ENCODE measurements at regions not wholly inside any gene's neighbourhood (a gene's known extent, or its start where the extent isn't known, plus 50 kb on each side); places are given as distances from the start of the nearest gene placed in this dataset.

GRCh38 chr12:45148006-45148405 is 67.9 kb upstream of the ANO6 start (continued):
- TF ChIP-seq MBD2 (IDR thresholded peaks at IDR 0.05; ENCODE audit: borderline replicate concordance, low read depth): no peak

- Histone ChIP-seq H3K79me2 (ENCODE audit: control insufficient read depth, insufficient read depth, low read length) (no peaks in the 10 kb centered on the region), H3K4me2 (ENCODE audit: insufficient read depth, low read length) (no peak overlapping the region), H3K36me3 (ENCODE audit: control insufficient read depth, insufficient read depth, low read length) (no peaks in the 10 kb centered on the region), H2AFZ (ENCODE audit: low read depth, low read length) (0 out of 2 replicates have a peak overlapping the region, but pooled peaks have one; percentile 23), H4K20me1 (replicated peaks; ENCODE audit: control insufficient read depth, insufficient read depth, low read length) (no peaks in the 10 kb centered on the region), H3K27ac (ENCODE audit: extremely low read depth, low read depth, low read length) (no peak overlapping the region), H3K4me3 (no peak overlapping the region), H3K9me3 (replicated peaks; ENCODE audit: control insufficient read depth, insufficient read depth, low read depth, low read length) (no peaks in the 10 kb centered on the region), H3K9ac (ENCODE audit: insufficient read depth in 1 of 2, low read depth in 2 of 2, low read length in 2 of 2) (no peak overlapping the region), H3K4me1 (replicated peaks in 1 of 2; ENCODE audit: control insufficient read depth in 2 of 2, insufficient read depth in 2 of 2, low read length in 2 of 2) (no peaks in the 10 kb centered on the region), H3K9me1 (ENCODE audit: control insufficient read depth, insufficient read depth, low read length) (no peaks in the 10 kb centered on the region), H3K27me3 (ENCODE audit: control insufficient read depth in 2 of 2, insufficient read depth in 2 of 2, low read length in 2 of 2) (no peaks in the 10 kb centered on the region)
- in situ Hi-C loops (cut with MboI): no loop called here
- FAIRE-seq: no peak
- intact Hi-C loops (cut with micrococcal nuclease): no loop called here
- no peak for DNase-seq (ENCODE audit: extremely low read depth in 1 of 4, low spot score in 3 of 4)
- BruUV-seq (replicated peaks): no TSS peak
- CTCF ChIA-PET (ENCODE audit: low intra/inter-chr PET ratio): no interaction called here
- ATAC-seq: no peak
- POLR2A ChIA-PET: no interaction called here
- no peak for TF ChIP-seq DDX20 (tag; IDR thresholded peaks at IDR 0.05; ENCODE audit: low read depth)
- WGBS (ENCODE audit: insufficient coverage, low coverage, missing lambda C conversion rate): 3% methylated on average over 3 of the region's 3 CpGs
These were observed 67.3 kb upstream of the ANO6 start for GRCh38 chr12:45148619-45149018.

- 0% methylated on average over 1 of the region's 1 CpG for WGBS (ENCODE audit: insufficient coverage, low coverage, missing lambda C conversion rate)
- H4K20me1 ChIP-seq (replicated peaks; ENCODE audit: control insufficient read depth, insufficient read depth, low read length): no peaks in the 10 kb centered on the region
- POLR2A ChIA-PET: interaction anchor here (1.6 kb wide), 1 partner anchor 20 kb away, joined by 5 read pairs; no protein-coding TSS in a partner anchor
- FAIRE-seq: no peak
- no peak overlapping the region for H3K27ac ChIP-seq (ENCODE audit: extremely low read depth, low read depth, low read length)
- no peaks in the 10 kb centered on the region; a peak in 1 of 5 replicates for H3K4me1 ChIP-seq (replicated peaks in 1 of 2; ENCODE audit: control insufficient read depth in 2 of 2, insufficient read depth in 2 of 2, low read length in 2 of 2)
- no peak overlapping the region for H3K4me2 ChIP-seq (ENCODE audit: insufficient read depth, low read length)
- no peak overlapping the region for H3K4me3 ChIP-seq
- no peak for ATAC-seq
- CTCF ChIA-PET (ENCODE audit: low intra/inter-chr PET ratio): no interaction called here
- BruUV-seq (replicated peaks): no TSS peak
- no peak overlapping the region for H2AFZ ChIP-seq (ENCODE audit: low read depth, low read length)
- H3K79me2 ChIP-seq (ENCODE audit: control insufficient read depth, insufficient read depth, low read length): no peaks in the 10 kb centered on the region
- no peaks in the 10 kb centered on the region for H3K27me3 ChIP-seq (ENCODE audit: control insufficient read depth in 2 of 2, insufficient read depth in 2 of 2, low read length in 2 of 2)
- intact Hi-C loops (cut with micrococcal nuclease) (no loop called here), in situ Hi-C loops (cut with MboI) (no loop called here)
- no peaks in the 10 kb centered on the region for H3K36me3 ChIP-seq (ENCODE audit: control insufficient read depth, insufficient read depth, low read length)
- no peaks in the 10 kb centered on the region for H3K9me1 ChIP-seq (ENCODE audit: control insufficient read depth, insufficient read depth, low read length)
- H3K9ac ChIP-seq (ENCODE audit: insufficient read depth in 1 of 2, low read depth in 2 of 2, low read length in 2 of 2): no peak overlapping the region
- DNase-seq (ENCODE audit: extremely low read depth in 1 of 4, low spot score in 3 of 4): no peak
- H3K9me3 ChIP-seq (replicated peaks; ENCODE audit: control insufficient read depth, insufficient read depth, low read depth, low read length): no peaks in the 10 kb centered on the region
- TF ChIP-seq PKNOX1 (IDR thresholded peaks at IDR 0.05) (no peak), TRIM28 (IDR thresholded peaks at IDR 0.05) (no peak), ZNF197 (CRISPR knock-in tag; IDR thresholded peaks at IDR 0.05; ENCODE audit: low read depth) (no peak), NFIC (IDR thresholded peaks at IDR 0.05) (no peak), RNF2 (IDR thresholded peaks at IDR 0.05) (no peak), DNMT1 (IDR thresholded peaks at IDR 0.05) (no peak), HOXB6 (CRISPR knock-in tag; IDR thresholded peaks at IDR 0.05; ENCODE audit: borderline replicate concordance) (no peak), SFPQ (IDR thresholded peaks at IDR 0.05; ENCODE audit: low read depth, low read length) (no peak), TARDBP (IDR thresholded peaks at IDR 0.05) (no peak), BRD4 (IDR thresholded peaks at IDR 0.05) (no peak), PCBP1 (IDR thresholded peaks at IDR 0.05; ENCODE audit: low read depth, low read length, poor library complexity, severe bottlenecking) (no peak)
These were observed 50.6 kb upstream of the ANO6 start for GRCh38 chr12:45165284-45165683.
